NCI-H2227 treated with DMSO at 0.1 percent for 48 hours (cell line): ENCODE measurements at regions not wholly inside any gene's neighbourhood (a gene's known extent, or its start where the extent isn't known, plus 50 kb on each side); places are given as distances from the start of the nearest gene placed in this dataset.
"Not testable (repeated sequence)": the region's sequence is repeated elsewhere in the genome, so short reads cannot be mapped to it uniquely, and the experiment has no call there.

ENCODE experiments used
- DNase-seq: peaks from one replicate; lab custom pipeline; 2025; lab: John Stamatoyannopoulos, UW

- DNase-seq: no peak
Observed at GRCh38 chr9:15372455-15372854, 50.2 kb upstream of the SNAPC3 start.

DNA sequence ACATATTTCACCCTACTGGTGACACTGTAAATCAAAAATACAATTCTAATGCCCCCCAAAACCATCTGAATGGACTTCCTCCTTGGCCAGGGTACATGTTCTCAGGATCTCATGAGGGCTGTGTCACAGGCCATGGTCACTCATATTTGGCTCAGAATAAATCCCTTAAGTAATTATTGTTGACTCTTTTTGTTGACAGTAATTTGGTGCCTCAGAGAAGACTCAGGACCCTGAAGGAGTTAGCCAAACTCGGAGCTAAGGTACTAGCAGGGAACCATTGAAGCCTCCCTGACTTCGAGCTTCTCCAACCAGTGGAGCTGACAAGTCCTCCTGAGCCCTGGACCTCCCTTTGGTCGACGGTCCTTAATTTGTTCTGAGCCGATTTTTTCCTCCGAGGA is 51.2 kb upstream of the SNAPC3 start:
- no peak for DNase-seq

DNA sequence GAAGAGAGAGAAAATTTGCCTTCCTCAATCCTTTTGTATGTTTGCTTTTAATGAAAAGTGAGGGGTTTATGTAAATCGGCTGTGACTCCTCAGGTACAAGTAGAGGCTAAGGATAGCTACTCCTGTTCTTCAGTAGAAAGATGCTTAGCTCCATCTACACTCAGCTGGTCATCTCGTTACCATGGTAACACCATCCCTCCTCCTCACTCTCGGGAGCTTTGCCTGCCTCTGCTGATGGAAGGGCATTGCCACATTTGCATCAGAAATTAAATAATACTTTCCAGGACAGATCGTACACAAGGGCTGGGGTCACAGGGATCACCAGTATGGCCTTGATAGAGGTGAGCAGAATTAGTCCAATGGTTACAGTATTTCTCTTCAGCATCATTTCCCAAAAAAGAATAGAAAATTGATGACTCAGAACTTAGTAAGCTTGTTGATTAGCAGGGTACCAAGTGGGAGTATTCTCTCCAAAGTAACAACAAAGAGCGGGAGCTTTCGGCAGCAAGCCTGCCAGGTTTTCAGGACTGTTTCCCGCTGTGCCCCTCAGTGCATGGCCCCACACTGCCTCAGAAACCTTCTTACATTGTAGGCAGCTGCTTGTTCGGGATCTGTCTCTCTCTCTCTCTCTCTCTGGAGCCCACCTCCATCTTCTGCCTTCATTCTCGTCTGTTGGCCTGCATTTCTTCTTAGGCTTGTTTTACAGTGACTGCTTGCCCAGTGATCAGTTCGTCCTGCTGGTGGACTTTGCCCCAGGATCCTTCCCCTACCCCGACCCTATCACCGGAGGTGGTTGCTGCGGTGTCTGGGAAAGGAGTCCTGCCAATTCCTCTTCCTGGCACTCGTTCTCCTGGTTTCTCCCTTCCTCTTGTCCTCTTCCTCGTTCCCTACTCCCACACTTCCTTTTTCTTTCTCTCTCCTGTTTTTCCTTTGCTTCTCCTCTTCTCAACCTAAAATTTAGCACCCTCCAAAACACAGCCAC is 51.9 kb upstream of the SNAPC3 start:
- DNase-seq: peak; percentile 63

- no peak for DNase-seq
Observed at GRCh38 chr9:15369871-15370270, 52.8 kb upstream of the SNAPC3 start.

- no peak for DNase-seq
Observed at GRCh38 chr9:15369238-15369637, 53.4 kb upstream of the SNAPC3 start.

DNA sequence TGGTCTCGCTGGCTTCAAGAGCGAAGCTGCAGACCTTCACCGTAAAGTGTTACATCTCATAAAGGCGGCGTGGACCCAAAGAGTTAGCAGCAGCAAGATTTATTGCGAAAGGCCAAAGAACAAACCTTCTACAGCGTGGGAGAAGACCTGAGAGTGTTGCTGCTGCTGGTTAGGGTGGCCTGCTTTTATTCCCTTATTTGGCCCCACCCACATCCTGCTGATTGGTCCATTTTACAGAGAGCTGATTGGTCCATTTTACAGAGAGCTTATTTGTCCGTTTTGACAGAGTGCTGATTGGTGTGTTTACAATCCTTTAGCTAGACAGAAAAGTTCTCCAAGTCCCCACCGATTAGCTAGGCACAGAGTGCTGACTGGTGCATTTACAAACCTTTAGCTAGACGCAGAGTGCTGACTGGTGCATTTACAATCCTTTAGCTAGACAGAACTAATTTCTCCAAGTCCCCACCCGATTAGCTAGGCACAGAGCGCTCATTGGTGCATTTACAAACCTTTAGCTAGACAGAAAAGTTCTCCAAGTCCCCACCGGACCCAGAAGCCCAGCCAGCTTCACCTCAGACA is 57.6 kb upstream of the SNAPC3 start:
- DNase-seq: not testable (repeated sequence)

DNA sequence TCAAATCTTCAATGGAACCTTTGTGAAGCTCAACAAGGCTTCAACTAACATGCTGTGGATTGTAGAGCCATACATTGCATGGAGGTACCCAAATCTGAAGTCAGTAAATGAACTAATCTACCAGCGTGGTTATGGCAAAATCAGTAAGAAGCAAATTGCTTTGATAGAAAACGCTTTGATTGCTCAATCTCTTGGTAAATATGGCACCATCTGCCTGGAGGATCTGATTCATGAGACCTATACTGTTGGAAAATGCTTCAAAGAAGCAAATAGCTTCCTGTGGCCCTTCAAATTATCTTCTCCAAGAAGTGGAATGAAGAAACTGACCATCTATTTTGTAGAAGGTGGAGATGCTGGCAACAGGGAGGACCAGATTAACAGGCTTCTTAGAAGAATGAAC is 54.7 kb upstream of the TTC39B start:
- no peak for DNase-seq

DNA sequence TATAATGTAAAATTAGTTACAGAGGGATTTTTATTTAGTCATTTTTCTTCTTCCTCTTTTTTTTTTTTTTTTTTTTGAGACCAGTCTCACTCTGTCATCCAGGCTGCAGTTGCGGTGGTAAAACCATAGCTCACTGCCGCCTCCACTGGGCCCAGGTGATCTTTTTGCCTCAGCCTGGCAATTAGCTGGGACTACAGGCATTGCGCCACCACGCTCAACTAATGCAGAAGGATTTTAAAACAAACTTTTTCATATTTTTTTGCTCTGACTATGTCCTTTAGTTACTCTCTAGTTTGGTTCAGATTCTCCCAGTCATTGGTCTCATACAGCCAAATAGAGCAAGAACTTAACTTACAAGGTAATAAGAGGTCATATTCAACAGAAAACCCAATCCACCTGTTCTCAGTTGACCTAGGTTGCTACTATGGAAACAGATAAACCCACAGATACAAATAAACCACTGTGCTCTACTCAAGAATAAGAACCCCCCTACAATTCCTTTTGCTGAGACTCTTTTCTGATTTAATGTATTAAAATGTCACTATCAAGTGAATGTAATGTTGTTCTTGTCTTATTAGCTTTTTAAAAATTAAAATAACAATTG is 50.1 kb upstream of the TTC39B start:
- no peak for DNase-seq
